ENCODE measurements at regions not wholly inside any gene's neighbourhood (a gene's known extent, or its start where the extent isn't known, plus 50 kb on each side); places are given as distances from the start of the nearest gene placed in this dataset.

DNA sequence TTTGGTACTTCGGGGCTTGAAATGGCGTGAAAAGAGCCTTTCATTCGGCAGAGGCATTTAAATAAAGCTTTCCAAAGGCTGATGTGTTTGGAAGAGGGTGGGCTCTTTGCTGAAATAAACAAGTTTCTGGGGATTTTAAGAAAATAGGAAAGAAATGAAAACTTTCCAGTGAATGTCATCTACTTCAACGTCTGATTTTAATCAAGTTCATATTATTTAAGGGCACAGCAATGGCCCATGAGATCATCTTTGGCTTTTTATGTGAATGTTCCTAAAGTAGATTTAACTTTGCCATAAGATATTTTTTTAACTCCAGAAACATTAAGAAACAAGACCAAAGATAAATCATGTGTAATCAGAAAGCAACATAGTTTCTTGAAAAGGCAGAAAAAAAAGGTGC, 69.8 kb upstream of the TTC29 start:
- no peaks in the 10 kb centered on the region for H3K27me3 ChIP-seq (ENCODE audit: insufficient read depth, insufficient read length)
- H3K4me1 ChIP-seq (ENCODE audit: insufficient read depth, insufficient read length): no peaks in the 10 kb centered on the region
- no peaks in the 10 kb centered on the region for H3K36me3 ChIP-seq (ENCODE audit: insufficient read depth, insufficient read length, low read length)
- no peak overlapping the region for H3K9ac ChIP-seq (ENCODE audit: insufficient read length, low read depth)
- H3K9me3 ChIP-seq (ENCODE audit: insufficient read depth, low read length): no peaks in the 10 kb centered on the region; the same call in 1 of the 2 replicates
- no peak for DNase-seq (ENCODE audit: low read depth, low spot score)
- TF ChIP-seq ZNF274 (IDR thresholded peaks at IDR 0.05; ENCODE audit: low read depth, low read length) (no peak), SUZ12 (IDR thresholded peaks at IDR 0.05; ENCODE audit: extremely low read depth, insufficient read depth, insufficient read length) (no peak), YY1 (IDR thresholded peaks at IDR 0.05; ENCODE audit: insufficient read depth, insufficient read length) (no peak)
- H3K4me3 ChIP-seq (ENCODE audit: insufficient read length, low read depth): no peak overlapping the region

DNA sequence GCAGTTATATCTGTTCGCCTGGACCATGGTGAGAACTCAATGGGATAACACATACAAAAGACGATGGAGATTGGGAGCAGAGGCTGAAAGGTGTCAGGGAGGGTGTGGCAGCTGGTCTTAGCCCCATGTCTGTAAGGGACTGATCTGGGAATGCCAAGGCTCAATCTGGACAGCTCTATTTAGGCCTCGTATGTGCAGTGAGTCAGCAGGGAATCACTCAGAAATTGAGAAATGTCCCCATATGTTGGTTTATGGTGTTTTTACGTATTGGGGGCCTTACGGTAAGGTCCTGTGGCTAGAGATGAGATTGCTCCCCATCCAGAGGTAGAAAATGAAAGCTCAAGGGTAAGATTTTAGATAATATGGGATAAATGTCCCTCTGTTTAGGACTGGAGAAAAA, 71.4 kb upstream of the TTC29 start:
- Histone ChIP-seq H3K27me3 (ENCODE audit: insufficient read depth, insufficient read length) (no peaks in the 10 kb centered on the region), H3K4me1 (ENCODE audit: insufficient read depth, insufficient read length) (no peaks in the 10 kb centered on the region), H3K9me3 (ENCODE audit: insufficient read depth, low read length) (no peaks in the 10 kb centered on the region; the same call in 1 of the 2 replicates), H3K4me3 (ENCODE audit: insufficient read length, low read depth) (no peak overlapping the region), H3K9ac (ENCODE audit: insufficient read length, low read depth) (no peak overlapping the region), H3K36me3 (ENCODE audit: insufficient read depth, insufficient read length, low read length) (no peaks in the 10 kb centered on the region)
- TF ChIP-seq ZNF274 (IDR thresholded peaks at IDR 0.05; ENCODE audit: low read depth, low read length): no peak
- DNase-seq (ENCODE audit: low read depth, low spot score): no peak

DNA sequence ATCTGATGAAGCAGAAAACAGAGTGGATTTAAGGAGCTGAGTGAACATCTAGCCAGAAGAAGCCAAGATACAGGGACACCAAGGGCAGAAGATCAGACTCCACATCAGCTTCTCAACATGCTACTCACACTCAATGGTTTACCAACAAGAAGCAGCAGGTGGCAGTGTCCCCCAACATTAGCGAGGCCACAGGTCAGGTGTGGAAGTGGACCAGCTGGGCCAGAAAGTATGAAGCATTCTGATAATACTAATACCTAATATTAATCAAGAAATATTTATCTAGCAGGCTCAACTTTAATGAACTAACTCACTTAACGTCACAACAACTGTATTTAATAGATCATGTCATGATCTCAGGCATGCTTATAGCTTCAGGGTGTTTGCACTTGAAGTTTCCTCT, 73.4 kb upstream of the TTC29 start:
- Histone ChIP-seq H3K4me1 (ENCODE audit: insufficient read depth, insufficient read length) (no peaks in the 10 kb centered on the region), H3K27me3 (ENCODE audit: insufficient read depth, insufficient read length) (no peaks in the 10 kb centered on the region), H3K9ac (ENCODE audit: insufficient read length, low read depth) (no peak overlapping the region), H3K9me3 (ENCODE audit: insufficient read depth, low read length) (no peaks in the 10 kb centered on the region; the same call in 1 of the 2 replicates), H3K36me3 (ENCODE audit: insufficient read depth, insufficient read length, low read length) (no peaks in the 10 kb centered on the region), H3K4me3 (ENCODE audit: insufficient read length, low read depth) (no peak overlapping the region)
- no peak for TF ChIP-seq SUZ12 (IDR thresholded peaks at IDR 0.05; ENCODE audit: extremely low read depth, insufficient read depth, insufficient read length)
- DNase-seq (ENCODE audit: low read depth, low spot score): no peak

DNA sequence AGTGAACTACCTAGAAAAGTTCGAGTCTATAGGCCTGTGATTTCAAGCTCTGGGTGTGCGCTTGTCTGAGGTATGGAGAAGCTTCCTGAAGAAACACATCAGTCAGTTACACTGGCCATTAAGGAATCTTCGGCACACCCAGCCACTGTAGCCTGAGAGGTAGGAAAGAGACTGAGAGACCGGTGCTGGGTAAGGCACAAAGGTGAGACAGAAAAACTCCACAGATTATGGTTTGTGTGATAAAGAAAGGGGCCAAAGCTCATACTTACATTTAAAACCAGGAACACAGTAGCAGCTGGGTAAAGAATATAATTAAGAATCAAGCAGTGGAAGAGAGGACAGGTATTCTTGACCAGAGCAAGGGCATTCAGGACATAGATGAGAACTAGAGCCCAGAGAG, 74.8 kb upstream of the TTC29 start:
- H3K9ac ChIP-seq (ENCODE audit: insufficient read length, low read depth): no peak overlapping the region
- DNase-seq (ENCODE audit: low read depth, low spot score): no peak
- no peak overlapping the region for H3K4me3 ChIP-seq (ENCODE audit: insufficient read length, low read depth)
- H3K36me3 ChIP-seq (ENCODE audit: insufficient read depth, insufficient read length, low read length): no peaks in the 10 kb centered on the region
- no peaks in the 10 kb centered on the region for H3K4me1 ChIP-seq (ENCODE audit: insufficient read depth, insufficient read length)
- no peaks in the 10 kb centered on the region; the same call in 1 of the 2 replicates for H3K9me3 ChIP-seq (ENCODE audit: insufficient read depth, low read length)
- no peak for TF ChIP-seq YY1 (IDR thresholded peaks at IDR 0.05; ENCODE audit: insufficient read depth, insufficient read length)
- no peak for TF ChIP-seq ZNF274 (IDR thresholded peaks at IDR 0.05; ENCODE audit: low read depth, low read length)
- no peaks in the 10 kb centered on the region for H3K27me3 ChIP-seq (ENCODE audit: insufficient read depth, insufficient read length)

DNA sequence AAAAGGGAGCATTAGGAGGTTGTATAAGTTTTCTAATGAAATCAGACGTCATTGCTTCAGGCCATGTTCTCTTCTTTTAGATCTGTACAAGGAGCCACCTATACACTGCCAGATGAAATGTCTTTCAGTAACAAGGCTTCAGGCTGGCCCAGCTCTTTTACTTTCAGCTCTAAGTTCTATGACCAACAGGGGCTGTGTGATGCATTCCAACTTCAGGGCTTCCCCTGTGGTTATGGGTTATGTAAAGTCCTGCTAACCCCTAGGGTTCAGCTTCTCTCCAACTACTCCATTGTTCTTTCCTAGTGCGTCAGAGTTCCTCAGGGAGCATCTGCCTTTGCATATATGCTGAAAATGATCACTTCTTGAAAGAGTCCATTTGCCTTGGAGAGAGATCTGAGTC, 79.4 kb upstream of the TTC29 start:
- Histone ChIP-seq H3K4me1 (ENCODE audit: insufficient read depth, insufficient read length) (no peaks in the 10 kb centered on the region), H3K4me3 (ENCODE audit: insufficient read length, low read depth) (no peak overlapping the region), H3K9ac (ENCODE audit: insufficient read length, low read depth) (no peak overlapping the region), H3K36me3 (ENCODE audit: insufficient read depth, insufficient read length, low read length) (no peaks in the 10 kb centered on the region), H3K27me3 (ENCODE audit: insufficient read depth, insufficient read length) (no peaks in the 10 kb centered on the region), H3K9me3 (ENCODE audit: insufficient read depth, low read length) (no peaks in the 10 kb centered on the region)
- TF ChIP-seq ZNF274 (IDR thresholded peaks at IDR 0.05; ENCODE audit: low read depth, low read length) (no peak), SUZ12 (IDR thresholded peaks at IDR 0.05; ENCODE audit: extremely low read depth, insufficient read depth, insufficient read length) (no peak), YY1 (IDR thresholded peaks at IDR 0.05; ENCODE audit: insufficient read depth, insufficient read length) (no peak)
- no peak for DNase-seq (ENCODE audit: low read depth, low spot score)

DNA sequence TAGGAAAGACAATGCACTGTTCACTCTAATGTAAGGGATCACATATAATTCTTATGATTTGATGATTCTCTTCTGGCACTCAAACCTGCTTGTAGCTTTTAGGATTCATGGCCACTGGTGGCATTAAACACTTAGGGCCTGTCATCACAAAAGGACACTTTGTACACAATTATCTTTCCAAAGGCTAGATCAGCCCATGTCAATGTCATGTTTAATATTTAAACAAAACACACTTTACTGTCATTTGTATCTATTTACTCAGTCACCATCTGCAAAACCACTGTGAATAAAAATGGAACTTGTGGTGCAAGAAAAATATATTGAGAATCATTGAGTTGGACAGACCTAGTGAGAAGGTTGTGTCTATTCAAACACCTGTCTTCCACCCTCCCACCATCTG, 83.6 kb upstream of the TTC29 start:
- Histone ChIP-seq H3K36me3 (ENCODE audit: insufficient read depth, insufficient read length, low read length) (no peaks in the 10 kb centered on the region), H3K9me3 (ENCODE audit: insufficient read depth, low read length) (no peaks in the 10 kb centered on the region), H3K9ac (ENCODE audit: insufficient read length, low read depth) (no peak overlapping the region), H3K4me1 (ENCODE audit: insufficient read depth, insufficient read length) (no peaks in the 10 kb centered on the region), H3K4me3 (ENCODE audit: insufficient read length, low read depth) (no peak overlapping the region), H3K27me3 (ENCODE audit: insufficient read depth, insufficient read length) (no peaks in the 10 kb centered on the region)
- DNase-seq (ENCODE audit: low read depth, low spot score): no peak
- TF ChIP-seq YY1 (IDR thresholded peaks at IDR 0.05; ENCODE audit: insufficient read depth, insufficient read length) (no peak), SUZ12 (IDR thresholded peaks at IDR 0.05; ENCODE audit: extremely low read depth, insufficient read depth, insufficient read length) (no peak), ZNF274 (IDR thresholded peaks at IDR 0.05; ENCODE audit: low read depth, low read length) (no peak)

DNA sequence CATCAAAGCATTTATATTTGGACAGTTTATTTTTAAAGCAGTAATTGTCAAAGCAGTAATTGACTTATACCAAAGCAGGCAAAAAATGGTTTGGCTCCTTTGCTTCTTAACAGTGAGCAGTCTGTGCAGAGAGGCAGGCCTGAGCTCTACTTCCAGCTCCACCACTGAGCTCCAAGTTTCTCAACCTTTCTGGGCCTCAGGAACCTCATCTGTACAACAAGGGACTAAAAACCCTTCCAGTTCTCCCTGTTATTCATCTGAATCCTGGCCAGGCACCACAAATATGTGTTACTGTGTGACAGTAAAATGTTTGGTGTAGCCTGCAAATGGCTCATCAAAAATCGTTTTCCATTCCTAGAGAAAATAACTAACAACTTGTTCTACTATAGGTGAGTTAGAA, 88.7 kb upstream of the TTC29 start:
- Histone ChIP-seq H3K4me1 (ENCODE audit: insufficient read depth, insufficient read length) (no peaks in the 10 kb centered on the region), H3K9me3 (ENCODE audit: insufficient read depth, low read length) (no peaks in the 10 kb centered on the region), H3K4me3 (ENCODE audit: insufficient read length, low read depth) (no peak overlapping the region), H3K27me3 (ENCODE audit: insufficient read depth, insufficient read length) (no peaks in the 10 kb centered on the region), H3K36me3 (ENCODE audit: insufficient read depth, insufficient read length, low read length) (no peaks in the 10 kb centered on the region), H3K9ac (ENCODE audit: insufficient read length, low read depth) (no peak overlapping the region)
- no peak for TF ChIP-seq SUZ12 (IDR thresholded peaks at IDR 0.05; ENCODE audit: extremely low read depth, insufficient read depth, insufficient read length)
- no peak for DNase-seq (ENCODE audit: low read depth, low spot score)

DNA sequence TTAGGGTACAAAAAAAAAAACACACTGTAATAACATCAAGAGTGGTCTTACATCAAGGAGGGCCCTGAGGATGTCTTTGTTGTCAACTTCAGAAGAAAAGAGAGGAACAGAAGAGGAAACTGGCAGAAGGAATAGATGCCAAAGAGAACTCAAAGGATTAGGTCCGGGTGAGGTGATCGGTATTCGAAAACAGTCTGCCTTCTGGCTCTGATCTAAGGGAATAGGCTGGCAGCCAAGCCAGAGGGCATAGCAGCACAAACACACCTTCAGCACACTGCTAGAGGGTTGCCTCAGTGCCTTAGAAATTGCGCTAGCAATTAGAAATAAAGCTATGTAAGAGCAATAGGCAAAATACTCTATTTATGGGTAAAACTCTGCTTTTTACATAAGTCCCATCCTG, 91.4 kb upstream of the TTC29 start:
- no peaks in the 10 kb centered on the region for H3K4me1 ChIP-seq (ENCODE audit: insufficient read depth, insufficient read length)
- no peaks in the 10 kb centered on the region for H3K27me3 ChIP-seq (ENCODE audit: insufficient read depth, insufficient read length)
- H3K4me3 ChIP-seq (ENCODE audit: insufficient read length, low read depth): no peak overlapping the region
- no peaks in the 10 kb centered on the region for H3K9me3 ChIP-seq (ENCODE audit: insufficient read depth, low read length)
- H3K36me3 ChIP-seq (ENCODE audit: insufficient read depth, insufficient read length, low read length): no peaks in the 10 kb centered on the region
- TF ChIP-seq SUZ12 (IDR thresholded peaks at IDR 0.05; ENCODE audit: extremely low read depth, insufficient read depth, insufficient read length) (no peak), YY1 (IDR thresholded peaks at IDR 0.05; ENCODE audit: insufficient read depth, insufficient read length) (no peak), ZNF274 (IDR thresholded peaks at IDR 0.05; ENCODE audit: low read depth, low read length) (no peak)
- H3K9ac ChIP-seq (ENCODE audit: insufficient read length, low read depth): no peak overlapping the region
- no peak for DNase-seq (ENCODE audit: low read depth, low spot score)

Measured in NT2/D1 (cell line).